Upper lobe of right lung (tissue), 1 donor: ENCODE measurements at regions not wholly inside any gene's neighbourhood (a gene's known extent, or its start where the extent isn't known, plus 50 kb on each side); places are given as distances from the start of the nearest gene placed in this dataset.

ENCODE experiments used
- ATAC-seq: fragments of 200-7000 bp; cut with Tn5 transposase; one replicate; pipeline ENCODE4 v1.9.1; 2020; ENCODE audit warnings: mild to moderate bottlenecking, moderate library complexity
- DNase-seq: peaks from one replicate; pipeline ENCODE4 v3.0.0-alpha.2; 2020
- H3K27ac ChIP-seq: fragments of 200-600 bp; one replicate; pipeline ENCODE4 v1.8.0; 2022
- H3K27me3 ChIP-seq: fragments of 200-600 bp; one replicate; pipeline ENCODE4 v1.8.0; 2022; ENCODE audit warnings: mild to moderate bottlenecking
- H3K36me3 ChIP-seq: fragments of 200-600 bp; one replicate; pipeline ENCODE4 v1.8.0; 2022
- H3K4me1 ChIP-seq: fragments of 200-600 bp; one replicate; pipeline ENCODE4 v1.8.0; 2022
- H3K4me3 ChIP-seq: fragments of 200-600 bp; one replicate; pipeline ENCODE4 v1.8.0; 2022; ENCODE audit warnings: mild to moderate bottlenecking
- H3K9me3 ChIP-seq: fragments of 200-600 bp; one replicate; pipeline ENCODE4 v1.8.0; 2022
- CTCF ChIP-seq: fragments of 200-600 bp; IDR thresholded peaks from one replicate; pipeline ENCODE4 v1.8.0; 2022; ENCODE audit warnings: antibody characterized with exemption
- intact Hi-C: fragments of 100-400 bp; cut with DNase I; formaldehyde crosslinking; loops from one replicate; pipeline ENCODE4 v1.11.0; 2022
- donor health status: DM: no; HTN: yes; CAD: no; lungs with severe emphysema.

GRCh38 chr6:1486387-1486786, 97.0 kb downstream of the FOXF2 start:
- no peak for ATAC-seq
- H3K4me3 ChIP-seq = no peak overlapping the region
- H3K36me3 ChIP-seq = no peaks in the 10 kb centered on the region
- no peak for DNase-seq
- no peaks in the 10 kb centered on the region for H3K9me3 ChIP-seq
- no peak for TF ChIP-seq CTCF
- H3K4me1 ChIP-seq = no peaks in the 10 kb centered on the region
- H3K27ac ChIP-seq = no peak overlapping the region
- no peaks in the 10 kb centered on the region for H3K27me3 ChIP-seq
- intact Hi-C loops = no loop called here

- Histone ChIP-seq H3K27me3 (no peaks in the 10 kb centered on the region), H3K36me3 (no peaks in the 10 kb centered on the region), H3K9me3 (no peaks in the 10 kb centered on the region), H3K27ac (no peak overlapping the region), H3K4me3 (no peak overlapping the region), H3K4me1 (no peaks in the 10 kb centered on the region)
- no peak for DNase-seq
- TF ChIP-seq CTCF = no peak
- no peak for ATAC-seq
- intact Hi-C loops = no loop called here
Measured at GRCh38 chr6:1487239-1487638, 97.9 kb downstream of the FOXF2 start.

DNA sequence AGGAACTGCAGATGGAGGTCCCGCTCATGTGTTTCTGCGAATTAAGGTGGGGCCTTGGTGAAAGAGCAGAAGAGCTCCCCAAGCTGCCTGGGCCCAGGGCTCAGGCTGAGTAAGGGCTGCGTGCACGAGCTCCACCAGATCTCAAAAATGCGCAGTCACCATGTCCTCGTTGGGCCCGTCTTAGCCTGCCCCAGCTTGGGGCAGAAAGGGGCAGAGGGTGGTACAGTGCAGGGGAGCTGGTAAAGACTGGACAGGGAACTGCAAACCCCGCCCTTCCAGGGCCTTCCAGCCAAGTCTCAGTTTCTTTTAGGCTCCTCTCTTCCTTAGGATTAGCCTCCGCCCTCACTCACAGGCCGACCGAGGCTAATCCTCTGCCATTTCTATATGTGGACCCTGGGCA, 101.6 kb downstream of the FOXF2 start:
- H3K27ac ChIP-seq = no peak overlapping the region
- H3K9me3 ChIP-seq = no peaks in the 10 kb centered on the region
- no peaks in the 10 kb centered on the region for H3K36me3 ChIP-seq
- TF ChIP-seq CTCF = no peak
- no peaks in the 10 kb centered on the region for H3K27me3 ChIP-seq
- intact Hi-C loops = no loop called here
- no peaks in the 10 kb centered on the region for H3K4me1 ChIP-seq
- H3K4me3 ChIP-seq = no peak overlapping the region
- no peak for ATAC-seq
- no peak for DNase-seq

- H3K4me1 ChIP-seq = no peaks in the 10 kb centered on the region
- no peak for DNase-seq
- intact Hi-C loops = no loop called here
- H3K27me3 ChIP-seq = no peaks in the 10 kb centered on the region
- TF ChIP-seq CTCF = no peak
- ATAC-seq = no peak
- no peaks in the 10 kb centered on the region for H3K9me3 ChIP-seq
- H3K4me3 ChIP-seq = no peak overlapping the region
- H3K27ac ChIP-seq = no peak overlapping the region
- H3K36me3 ChIP-seq = no peaks in the 10 kb centered on the region
Measured at GRCh38 chr6:1491591-1492319, 102.4 kb downstream of the FOXF2 start.

DNA sequence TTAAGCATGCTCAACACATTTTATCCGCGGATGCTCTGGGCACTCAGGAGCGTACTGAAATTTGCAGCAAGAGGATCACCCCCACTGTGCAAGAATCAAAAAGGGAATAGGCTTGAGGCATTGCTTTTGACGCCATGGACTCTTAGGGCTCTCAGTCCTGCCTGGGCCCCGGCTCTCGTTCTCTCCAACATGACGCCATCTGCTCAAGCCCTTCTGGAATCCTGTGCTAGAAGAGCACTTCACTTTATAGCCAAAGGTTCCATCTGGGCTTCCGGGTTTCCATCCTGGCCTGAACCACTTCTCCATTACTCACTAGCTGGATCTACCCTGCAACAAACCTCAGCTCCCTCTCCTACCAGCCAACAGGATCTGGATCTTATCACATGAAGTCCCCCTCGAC, 105.3 kb downstream of the FOXF2 start:
- no peaks in the 10 kb centered on the region for H3K36me3 ChIP-seq
- no peak overlapping the region for H3K4me3 ChIP-seq
- H3K9me3 ChIP-seq = no peaks in the 10 kb centered on the region
- intact Hi-C loops = no loop called here
- no peak overlapping the region for H3K27ac ChIP-seq
- H3K27me3 ChIP-seq = no peaks in the 10 kb centered on the region
- ATAC-seq (no peak), DNase-seq (no peak)
- no peak for TF ChIP-seq CTCF
- H3K4me1 ChIP-seq = no peaks in the 10 kb centered on the region

DNA sequence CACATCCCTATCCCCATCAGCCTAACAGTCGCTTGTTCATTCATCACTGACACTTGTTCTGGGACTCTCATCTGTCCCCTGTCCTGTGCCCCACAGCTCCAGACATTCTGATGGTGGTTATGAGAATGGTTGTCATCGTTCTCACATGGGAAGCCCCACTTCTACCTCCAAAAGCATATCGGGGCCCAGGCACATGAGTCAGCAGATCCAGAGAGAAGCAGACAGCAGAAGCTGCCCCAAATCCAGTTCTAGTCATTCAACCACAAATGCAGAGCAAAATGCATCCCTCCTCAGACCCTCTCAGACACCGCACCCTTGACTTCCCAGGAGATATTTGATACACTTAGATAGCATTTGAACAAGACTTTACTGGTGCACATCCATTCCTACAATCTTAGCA, 106.0 kb downstream of the FOXF2 start:
- H3K27me3 ChIP-seq = no peaks in the 10 kb centered on the region
- H3K27ac ChIP-seq = no peak overlapping the region
- no peak for ATAC-seq
- no peak for DNase-seq
- no peaks in the 10 kb centered on the region for H3K9me3 ChIP-seq
- no peak for TF ChIP-seq CTCF
- intact Hi-C loops = no loop called here
- no peaks in the 10 kb centered on the region for H3K4me1 ChIP-seq
- no peak overlapping the region for H3K4me3 ChIP-seq
- no peaks in the 10 kb centered on the region for H3K36me3 ChIP-seq
